DOHH2 (cell line): ENCODE measurements at regions not wholly inside any gene's neighbourhood (a gene's known extent, or its start where the extent isn't known, plus 50 kb on each side); places are given as distances from the start of the nearest gene placed in this dataset.

Source experiments
- H3F3A ChIP-seq: fragments of 200-600 bp; sonication (generic), shearing (Covaris generic); 2 replicates; pipeline ENCODE4 v1.6.0; 2016; ENCODE audit warnings: antibody characterized with exemption, mild to moderate bottlenecking; ENCODE audit not compliant: control insufficient read depth, insufficient read depth
- H3K27ac ChIP-seq: fragments of 200-600 bp; sonication (generic); 2 replicates; pipeline ENCODE4 v1.5.1; 2014; ENCODE audit warnings: low read depth, mild to moderate bottlenecking, low read length, moderate library complexity
- H3K27me3 ChIP-seq: fragments of 200-600 bp; sonication (generic); 2 replicates; pipeline ENCODE4 v1.6.1; 2014; ENCODE audit warnings: mild to moderate bottlenecking, low read length, mixed read lengths; ENCODE audit not compliant: control insufficient read depth
- H3K36me3 ChIP-seq: fragments of 200-600 bp; sonication (generic); 2 replicates; pipeline ENCODE4 v1.6.1; 2014; ENCODE audit warnings: mild to moderate bottlenecking, low read length, moderate library complexity, mixed read lengths; ENCODE audit not compliant: control insufficient read depth
- H3K4me1 ChIP-seq: fragments of 200-600 bp; sonication (generic); 2 replicates; pipeline ENCODE4 v1.6.1; 2014; ENCODE audit warnings: mild to moderate bottlenecking, low read length, mixed read lengths; ENCODE audit not compliant: control insufficient read depth
- H3K4me2 ChIP-seq: fragments of 200-600 bp; sonication (generic); 2 replicates; pipeline ENCODE4 v1.6.0; 2014; ENCODE audit warnings: mild to moderate bottlenecking, low read length, moderate library complexity
- H3K4me3 ChIP-seq: fragments of 200-600 bp; sonication (generic); 2 replicates; pipeline ENCODE4 v1.5.1; 2014; ENCODE audit warnings: mild to moderate bottlenecking, low read length, mixed read lengths
- H3K79me2 ChIP-seq: fragments of 200-600 bp; sonication (generic); 2 replicates; pipeline ENCODE4 v1.6.1; 2014; ENCODE audit warnings: mild to moderate bottlenecking, low read length, mixed read lengths; ENCODE audit not compliant: control insufficient read depth
- H3K9me2 ChIP-seq: fragments of 200-600 bp; sonication (generic); replicated peaks from 2 replicates; pipeline ENCODE4 v1.6.1; 2014; ENCODE audit warnings: mild to moderate bottlenecking, low read length, mixed read lengths; ENCODE audit not compliant: control insufficient read depth
- H3K9me3 ChIP-seq: fragments of 200-600 bp; sonication (generic); 2 replicates; pipeline ENCODE4 v1.6.1; 2014; ENCODE audit warnings: antibody characterized with exemption, low read length, mixed read lengths; ENCODE audit not compliant: control insufficient read depth, insufficient read depth
- H4K20me1 ChIP-seq: fragments of 200-600 bp; sonication (generic); 2 replicates; pipeline ENCODE4 v1.6.0; 2014; ENCODE audit warnings: low read depth, mild to moderate bottlenecking, antibody characterized with exemption, low read length, moderate library complexity; ENCODE audit not compliant: control insufficient read depth, insufficient read depth
- CTCF ChIP-seq: fragments of 200-600 bp; sonication (generic); IDR thresholded peaks from one replicate; pipeline ENCODE4 v1.5.1; 2014; ENCODE audit warnings: antibody characterized with exemption, mild to moderate bottlenecking, low read depth, low read length; ENCODE audit not compliant: poor library complexity, severe bottlenecking
- EZH2phosphoT487 ChIP-seq: fragments of 200-600 bp; sonication (generic); IDR thresholded peaks from 2 replicates; pipeline ENCODE4 v1.6.1; 2017; ENCODE audit warnings: borderline replicate concordance, mild to moderate bottlenecking, antibody characterized with exemption, low read length, moderate library complexity, mixed read lengths

GRCh38 chr9:13022756-13023155, 247.9 kb downstream of the LURAP1L start:
- Histone ChIP-seq H4K20me1 (no peaks in the 10 kb centered on the region), H3K9me3 (no peaks in the 10 kb centered on the region), H3K27ac (no peak overlapping the region), H3K4me1 (no peaks in the 10 kb centered on the region), H3K9me2 (no peaks in the 10 kb centered on the region), H3K36me3 (no peaks in the 10 kb centered on the region), H3K27me3 (no peaks in the 10 kb centered on the region), H3K79me2 (no peaks in the 10 kb centered on the region), H3F3A (no peaks in the 10 kb centered on the region), H3K4me3 (no peak overlapping the region), H3K4me2 (no peak overlapping the region)
- TF ChIP-seq EZH2phosphoT487, result no peak
- TF ChIP-seq CTCF, result no peak

GRCh38 chr9:13023498-13023897, 248.7 kb downstream of the LURAP1L start:
- H3K79me2 ChIP-seq, result no peaks in the 10 kb centered on the region
- no peak overlapping the region for H3K4me2 ChIP-seq
- H3K9me3 ChIP-seq, result no peaks in the 10 kb centered on the region
- no peak for TF ChIP-seq EZH2phosphoT487
- no peak for TF ChIP-seq CTCF
- H3K36me3 ChIP-seq, result no peaks in the 10 kb centered on the region
- H4K20me1 ChIP-seq, result no peaks in the 10 kb centered on the region
- H3F3A ChIP-seq, result no peaks in the 10 kb centered on the region
- no peak overlapping the region for H3K27ac ChIP-seq
- no peaks in the 10 kb centered on the region for H3K9me2 ChIP-seq
- H3K4me1 ChIP-seq, result no peaks in the 10 kb centered on the region
- no peak overlapping the region for H3K4me3 ChIP-seq
- H3K27me3 ChIP-seq, result no peaks in the 10 kb centered on the region

- Histone ChIP-seq H4K20me1 (no peaks in the 10 kb centered on the region), H3K27me3 (no peaks in the 10 kb centered on the region), H3K9me2 (no peaks in the 10 kb centered on the region), H3F3A (no peaks in the 10 kb centered on the region), H3K36me3 (no peaks in the 10 kb centered on the region), H3K79me2 (no peaks in the 10 kb centered on the region), H3K4me1 (no peaks in the 10 kb centered on the region), H3K9me3 (no peaks in the 10 kb centered on the region), H3K4me3 (no peak overlapping the region), H3K4me2 (no peak overlapping the region), H3K27ac (no peak overlapping the region)
- TF ChIP-seq CTCF (no peak), EZH2phosphoT487 (no peak)
Observed at GRCh38 chr9:13026956-13027355, 252.1 kb downstream of the LURAP1L start.

- Histone ChIP-seq H3K79me2 (no peaks in the 10 kb centered on the region), H4K20me1 (no peaks in the 10 kb centered on the region), H3K9me3 (no peaks in the 10 kb centered on the region), H3K4me2 (no peak overlapping the region), H3F3A (no peaks in the 10 kb centered on the region), H3K27ac (no peak overlapping the region), H3K36me3 (no peaks in the 10 kb centered on the region), H3K9me2 (no peaks in the 10 kb centered on the region), H3K4me3 (no peak overlapping the region), H3K27me3 (no peaks in the 10 kb centered on the region), H3K4me1 (no peaks in the 10 kb centered on the region)
- TF ChIP-seq CTCF, result no peak
- no peak for TF ChIP-seq EZH2phosphoT487
Observed at GRCh38 chr9:13027879-13028278, 251.6 kb downstream of the MPDZ start.
